ENCODE measurements at regions not wholly inside any gene's neighbourhood (a gene's known extent, or its start where the extent isn't known, plus 50 kb on each side); places are given as distances from the start of the nearest gene placed in this dataset.
"Not testable (repeated sequence)": the region's sequence is repeated elsewhere in the genome, so short reads cannot be mapped to it uniquely, and the experiment has no call there.

- no peak overlapping the region for H3K4me3 ChIP-seq (ENCODE audit: low read depth, low read length)
- DNase-seq (ENCODE audit: low read depth), result no peak
- TF ChIP-seq, protein P1, sequence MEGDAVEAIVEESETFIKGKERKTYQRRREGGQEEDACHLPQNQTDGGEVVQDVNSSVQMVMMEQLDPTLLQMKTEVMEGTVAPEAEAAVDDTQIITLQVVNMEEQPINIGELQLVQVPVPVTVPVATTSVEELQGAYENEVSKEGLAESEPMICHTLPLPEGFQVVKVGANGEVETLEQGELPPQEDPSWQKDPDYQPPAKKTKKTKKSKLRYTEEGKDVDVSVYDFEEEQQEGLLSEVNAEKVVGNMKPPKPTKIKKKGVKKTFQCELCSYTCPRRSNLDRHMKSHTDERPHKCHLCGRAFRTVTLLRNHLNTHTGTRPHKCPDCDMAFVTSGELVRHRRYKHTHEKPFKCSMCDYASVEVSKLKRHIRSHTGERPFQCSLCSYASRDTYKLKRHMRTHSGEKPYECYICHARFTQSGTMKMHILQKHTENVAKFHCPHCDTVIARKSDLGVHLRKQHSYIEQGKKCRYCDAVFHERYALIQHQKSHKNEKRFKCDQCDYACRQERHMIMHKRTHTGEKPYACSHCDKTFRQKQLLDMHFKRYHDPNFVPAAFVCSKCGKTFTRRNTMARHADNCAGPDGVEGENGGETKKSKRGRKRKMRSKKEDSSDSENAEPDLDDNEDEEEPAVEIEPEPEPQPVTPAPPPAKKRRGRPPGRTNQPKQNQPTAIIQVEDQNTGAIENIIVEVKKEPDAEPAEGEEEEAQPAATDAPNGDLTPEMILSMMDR (IDR thresholded peaks at IDR 0.05; ENCODE audit: insufficient read depth, low read depth, low read length), result no peak
Measured at GRCh38 chr15:85280203-85280602, 100.2 kb upstream of the AKAP13 start.

DNA sequence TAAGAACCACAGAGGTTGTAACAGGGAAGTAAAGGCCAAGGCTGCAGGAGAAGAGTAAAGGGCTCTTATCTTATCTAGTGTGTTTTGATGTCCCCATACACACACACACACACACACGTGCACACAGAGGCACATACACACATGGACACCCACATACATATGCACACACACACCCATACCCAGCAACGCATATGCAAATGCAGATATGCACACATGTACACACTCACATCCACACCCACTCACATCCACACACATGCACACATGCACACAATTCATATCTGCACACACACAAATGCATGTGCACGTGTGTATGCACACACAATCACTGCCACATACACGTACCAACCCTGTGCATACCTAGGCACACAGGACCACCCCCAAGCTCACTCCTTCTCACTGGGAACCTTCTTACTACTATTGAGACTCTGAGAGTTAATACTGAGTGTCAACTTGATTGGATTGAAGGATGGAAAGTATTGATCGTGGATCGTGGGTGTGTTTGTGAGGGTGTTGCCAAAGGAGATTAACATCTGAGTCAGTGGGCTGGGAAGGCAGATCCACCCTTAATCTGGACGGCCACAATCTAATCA is 99.0 kb upstream of the AKAP13 start:
- TF ChIP-seq, protein P1 (IDR thresholded peaks at IDR 0.05; ENCODE audit: insufficient read depth, low read depth, low read length), result no peak
- H3K4me3 ChIP-seq (ENCODE audit: low read depth, low read length), result no peak overlapping the region
- DNase-seq (ENCODE audit: low read depth), result no peak

- H3K4me3 ChIP-seq (ENCODE audit: low read depth, low read length), result no peak overlapping the region
- DNase-seq (ENCODE audit: low read depth), result peak; percentile 24
- TF ChIP-seq, protein P1 (IDR thresholded peaks at IDR 0.05; ENCODE audit: insufficient read depth, low read depth, low read length), result no peak
Measured at GRCh38 chr15:85282504-85283115, 97.8 kb upstream of the AKAP13 start.

- DNase-seq (ENCODE audit: low read depth); H3K4me3 ChIP-seq (ENCODE audit: low read depth, low read length): not testable (repeated sequence)
Measured at GRCh38 chr15:85283815-85284214, 96.6 kb upstream of the AKAP13 start.

DNA sequence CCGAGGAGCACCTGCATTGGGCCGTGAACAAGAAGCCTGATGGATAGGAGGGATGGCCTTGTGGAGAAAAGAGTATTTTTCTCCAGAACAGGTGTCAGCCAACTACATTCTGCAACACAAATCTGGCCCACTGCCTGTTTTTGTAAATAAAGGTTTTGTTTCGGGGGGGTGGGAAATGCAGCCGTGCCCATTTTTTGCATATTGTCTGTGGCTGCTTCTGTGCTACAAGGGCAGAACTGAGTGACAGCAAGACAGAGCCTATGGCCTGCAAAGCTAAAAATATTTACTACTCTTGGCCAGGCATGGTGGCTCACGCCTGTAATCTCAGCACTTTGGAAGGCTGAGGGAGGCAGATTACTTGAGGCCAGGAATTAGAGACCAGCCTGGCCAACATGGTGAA is 95.9 kb upstream of the AKAP13 start:
- H3K4me3 ChIP-seq (ENCODE audit: low read depth, low read length), result no peak overlapping the region
- TF ChIP-seq, protein P1 (IDR thresholded peaks at IDR 0.05; ENCODE audit: insufficient read depth, low read depth, low read length), result no peak
- no peak for DNase-seq (ENCODE audit: low read depth)

DNA sequence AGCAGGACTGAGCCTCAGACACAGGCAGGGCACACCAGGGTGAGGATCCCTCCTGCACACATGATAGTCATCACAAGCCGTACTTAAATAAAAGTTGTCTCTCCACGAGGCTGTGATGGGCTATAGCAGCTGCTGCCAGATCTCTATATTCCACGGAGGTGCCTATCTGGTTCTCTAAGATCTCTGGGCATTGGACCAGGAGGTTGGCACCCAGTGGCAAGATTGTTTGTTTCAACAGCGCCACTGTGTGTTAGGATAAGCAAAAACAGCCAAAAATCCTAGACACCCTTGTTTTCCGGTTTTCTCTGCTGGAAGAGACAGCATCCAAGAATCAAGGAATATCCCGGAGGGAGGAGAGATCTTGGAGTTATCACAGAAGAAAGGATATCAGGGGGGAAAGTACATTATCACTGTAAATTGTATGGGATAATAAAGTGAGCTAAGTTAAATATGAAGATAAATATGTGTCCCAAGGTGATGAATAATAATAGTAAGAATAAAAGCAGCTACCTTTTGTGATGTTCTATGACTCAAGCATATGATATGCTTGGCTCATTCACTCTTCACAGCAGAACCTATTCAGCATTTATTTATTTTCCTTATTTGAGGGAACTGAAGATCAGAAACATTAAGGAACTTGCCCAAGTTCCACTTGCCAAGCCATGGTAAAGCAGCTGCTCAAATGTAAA is 90.6 kb upstream of the AKAP13 start:
- TF ChIP-seq, protein P1 (IDR thresholded peaks at IDR 0.05; ENCODE audit: insufficient read depth, low read depth, low read length), result peak; percentile 60
- DNase-seq (ENCODE audit: low read depth), result peak; percentile 34
- H3K4me3 ChIP-seq (ENCODE audit: low read depth, low read length), result no peak overlapping the region

DNA sequence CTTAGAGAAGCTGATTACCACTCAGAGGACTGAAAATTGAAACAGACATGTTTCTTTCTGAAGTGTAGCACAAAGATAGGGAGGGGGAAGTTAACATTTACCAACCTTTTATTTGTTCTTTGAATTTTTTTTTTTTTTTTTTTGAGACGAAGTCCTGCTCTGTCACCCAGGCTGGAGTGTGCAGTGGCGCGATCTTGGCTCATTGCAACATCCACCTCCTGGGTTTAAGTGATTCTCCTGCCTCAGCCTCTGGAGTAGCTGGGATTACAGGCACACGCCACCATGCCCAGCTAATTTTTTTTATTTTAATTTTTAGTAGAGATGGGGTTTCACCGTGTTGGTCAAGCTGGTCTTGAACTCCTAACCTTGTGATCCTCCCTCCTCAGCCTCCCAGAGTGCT is 87.8 kb upstream of the AKAP13 start:
- not testable (repeated sequence) for DNase-seq (ENCODE audit: low read depth); H3K4me3 ChIP-seq (ENCODE audit: low read depth, low read length)
